Calu3 (cell line): ENCODE measurements at regions not wholly inside any gene's neighbourhood (a gene's known extent, or its start where the extent isn't known, plus 50 kb on each side); places are given as distances from the start of the nearest gene placed in this dataset.
"Not testable (repeated sequence)": the region's sequence is repeated elsewhere in the genome, so short reads cannot be mapped to it uniquely, and the experiment has no call there.

Experiments
- BruUV-seq: library from RNA; stranded (reverse); fragments of 400-500 nt; replicated peaks from 2 replicates; lab custom pipeline; 2021; lab: Mats Ljungman, UMichigan
- CTCF ChIA-PET: fragments of 300-600 bp; sonication (Branson Sonifier 250); formaldehyde crosslinking; loops from one replicate; lab custom pipeline; 2022; ENCODE audit warnings: antibody characterized with exemption; lab: Charles Lee
- DNase-seq: peaks from one replicate; pipeline ENCODE4 v3.0.0; 2022
- H3K27ac Mint-ChIP-seq: one replicate; pipeline ENCODE4 v1.8.0; 2022; ENCODE audit warnings: mixed read lengths; ENCODE audit not compliant: unreplicated experiment
- H3K27me3 Mint-ChIP-seq: one replicate; pipeline ENCODE4 v1.8.0; 2022; ENCODE audit warnings: mixed read lengths; ENCODE audit not compliant: unreplicated experiment
- H3K36me3 Mint-ChIP-seq: one replicate; pipeline ENCODE4 v1.8.0; 2022; ENCODE audit warnings: mild to moderate bottlenecking, moderate library complexity, mixed read lengths; ENCODE audit not compliant: insufficient read depth, unreplicated experiment
- H3K4me1 Mint-ChIP-seq: one replicate; pipeline ENCODE4 v1.8.0; 2022; ENCODE audit warnings: mild to moderate bottlenecking, low read depth, mixed read lengths; ENCODE audit not compliant: unreplicated experiment
- H3K4me3 Mint-ChIP-seq: one replicate; pipeline ENCODE4 v1.8.0; 2022; ENCODE audit warnings: mild to moderate bottlenecking, low read depth, moderate library complexity, mixed read lengths; ENCODE audit not compliant: unreplicated experiment
- H3K9me3 Mint-ChIP-seq: one replicate; pipeline ENCODE4 v1.8.0; 2022; ENCODE audit warnings: low read depth, mixed read lengths; ENCODE audit not compliant: unreplicated experiment
- intact Hi-C: fragments of 100-400 bp; cut with micrococcal nuclease; formaldehyde crosslinking; loops from one replicate; pipeline ENCODE4 v1.10.0; 2022; ENCODE audit not compliant: unreplicated experiment
- TF ChIP-seq, protein P1 (sequence below): fragments of 200-600 bp; IDR thresholded peaks from one replicate; pipeline ENCODE4 v1.8.0; 2022; ENCODE audit warnings: antibody characterized with exemption; ENCODE audit not compliant: unreplicated experiment

DNA sequence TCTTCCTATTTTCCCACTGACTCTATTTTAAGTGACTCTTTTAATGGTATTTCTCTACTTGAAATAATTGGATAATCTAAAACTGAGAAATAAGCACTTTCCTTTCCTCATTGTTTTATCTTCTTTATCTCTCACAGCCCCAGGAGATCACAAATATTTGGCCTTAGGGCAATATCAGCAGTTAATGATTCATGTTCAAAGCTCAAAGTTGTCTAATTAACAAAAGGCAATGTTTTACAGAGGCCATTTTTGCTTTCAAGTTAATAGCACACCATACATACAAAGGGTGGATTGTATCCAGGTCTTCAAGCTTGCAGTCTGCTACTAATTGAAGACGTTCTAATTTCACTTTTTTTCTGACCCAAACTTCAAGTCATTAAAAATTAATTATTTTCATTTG, 120.1 kb downstream of the LRRN1 start:
- DNase-seq = no peak
- no peaks in the 10 kb centered on the region for H3K36me3 Mint-ChIP-seq
- no TSS peak for BruUV-seq
- intact Hi-C loops = no loop called here
- H3K4me1 Mint-ChIP-seq = no peaks in the 10 kb centered on the region
- H3K9me3 Mint-ChIP-seq = peaks cover 5% of the 10 kb centered on the region
- no peak overlapping the region for H3K4me3 Mint-ChIP-seq
- no peaks in the 10 kb centered on the region for H3K27me3 Mint-ChIP-seq
- H3K27ac Mint-ChIP-seq = no peak overlapping the region
- TF ChIP-seq, protein P1, sequence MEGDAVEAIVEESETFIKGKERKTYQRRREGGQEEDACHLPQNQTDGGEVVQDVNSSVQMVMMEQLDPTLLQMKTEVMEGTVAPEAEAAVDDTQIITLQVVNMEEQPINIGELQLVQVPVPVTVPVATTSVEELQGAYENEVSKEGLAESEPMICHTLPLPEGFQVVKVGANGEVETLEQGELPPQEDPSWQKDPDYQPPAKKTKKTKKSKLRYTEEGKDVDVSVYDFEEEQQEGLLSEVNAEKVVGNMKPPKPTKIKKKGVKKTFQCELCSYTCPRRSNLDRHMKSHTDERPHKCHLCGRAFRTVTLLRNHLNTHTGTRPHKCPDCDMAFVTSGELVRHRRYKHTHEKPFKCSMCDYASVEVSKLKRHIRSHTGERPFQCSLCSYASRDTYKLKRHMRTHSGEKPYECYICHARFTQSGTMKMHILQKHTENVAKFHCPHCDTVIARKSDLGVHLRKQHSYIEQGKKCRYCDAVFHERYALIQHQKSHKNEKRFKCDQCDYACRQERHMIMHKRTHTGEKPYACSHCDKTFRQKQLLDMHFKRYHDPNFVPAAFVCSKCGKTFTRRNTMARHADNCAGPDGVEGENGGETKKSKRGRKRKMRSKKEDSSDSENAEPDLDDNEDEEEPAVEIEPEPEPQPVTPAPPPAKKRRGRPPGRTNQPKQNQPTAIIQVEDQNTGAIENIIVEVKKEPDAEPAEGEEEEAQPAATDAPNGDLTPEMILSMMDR = no peak
- CTCF ChIA-PET = no interaction called here

DNA sequence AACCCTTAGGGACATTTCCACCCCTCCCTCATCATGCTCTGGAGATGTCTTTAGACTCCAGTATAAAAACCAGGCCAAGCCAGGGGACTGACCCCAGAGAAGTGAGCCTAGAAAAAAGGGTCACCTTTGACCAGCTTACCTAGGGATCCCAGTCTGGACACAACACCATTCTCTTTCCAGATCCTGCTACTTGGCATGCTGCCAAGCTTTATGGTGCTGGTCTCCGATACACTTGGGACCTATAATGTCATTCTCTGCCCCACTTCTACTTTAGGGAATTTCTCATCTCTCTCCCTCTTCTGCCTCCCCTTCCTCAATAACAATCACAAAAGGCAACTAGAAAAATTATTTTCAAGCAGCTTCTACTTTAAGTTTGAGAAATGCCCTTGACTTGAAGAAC, 124.4 kb downstream of the LRRN1 start:
- H3K36me3 Mint-ChIP-seq = no peaks in the 10 kb centered on the region
- no peak overlapping the region for H3K4me3 Mint-ChIP-seq
- no peaks in the 10 kb centered on the region for H3K4me1 Mint-ChIP-seq
- intact Hi-C loops = no loop called here
- CTCF ChIA-PET = no interaction called here
- no TSS peak for BruUV-seq
- no peaks in the 10 kb centered on the region for H3K27me3 Mint-ChIP-seq
- DNase-seq = no peak
- H3K9me3 Mint-ChIP-seq = peaks cover 5% of the 10 kb centered on the region
- TF ChIP-seq, protein P1 = no peak
- H3K27ac Mint-ChIP-seq = no peak overlapping the region

DNA sequence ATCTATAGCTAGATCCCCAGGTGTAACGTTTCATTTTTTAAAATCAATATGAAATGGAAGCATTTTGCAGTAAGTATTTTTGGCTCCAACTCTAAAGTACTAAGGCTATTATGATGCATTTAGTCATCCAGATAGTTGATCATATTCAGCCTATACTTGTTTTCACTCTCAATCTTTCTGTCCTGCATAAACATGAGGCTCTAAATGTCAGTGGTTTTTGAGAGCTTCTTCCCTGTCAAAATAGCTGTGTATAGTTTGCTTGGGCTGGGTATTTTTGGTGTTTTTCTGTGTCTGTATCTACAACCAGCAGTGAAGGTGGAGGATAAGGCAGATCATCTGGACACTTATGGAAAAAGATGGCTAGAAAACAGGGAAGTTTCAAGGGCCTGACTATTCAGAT, 128.0 kb downstream of the LRRN1 start:
- CTCF ChIA-PET = no interaction called here
- no peak for DNase-seq
- peaks cover 5% of the 10 kb centered on the region for H3K9me3 Mint-ChIP-seq
- no peak overlapping the region for H3K4me3 Mint-ChIP-seq
- intact Hi-C loops = no loop called here
- no peak overlapping the region for H3K27ac Mint-ChIP-seq
- H3K27me3 Mint-ChIP-seq = no peaks in the 10 kb centered on the region
- H3K4me1 Mint-ChIP-seq = no peaks in the 10 kb centered on the region
- H3K36me3 Mint-ChIP-seq = no peaks in the 10 kb centered on the region
- TF ChIP-seq, protein P1 = no peak
- no TSS peak for BruUV-seq

DNA sequence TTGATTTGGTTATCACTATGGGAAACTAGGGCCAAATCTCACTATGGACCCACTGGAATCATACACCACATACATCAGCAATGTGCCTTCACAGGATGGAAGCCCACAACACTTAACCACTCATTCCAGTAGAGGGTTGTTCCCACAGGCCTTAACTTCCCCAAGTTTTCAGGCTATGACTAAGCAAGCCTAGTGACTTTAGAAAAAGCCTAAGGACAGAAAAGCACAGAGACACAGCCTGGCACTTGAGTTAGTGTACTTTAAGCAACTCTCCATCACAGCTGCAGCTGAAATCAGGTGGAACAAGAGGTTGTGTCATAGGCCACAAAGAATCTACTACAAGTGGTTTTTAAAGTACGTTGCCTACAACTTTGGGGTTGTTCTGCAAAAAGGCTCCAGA, 128.7 kb downstream of the LRRN1 start:
- BruUV-seq = no TSS peak
- Mint-ChIP-seq H3K36me3 (no peaks in the 10 kb centered on the region), H3K4me3 (no peak overlapping the region), H3K9me3 (peaks cover 3% of the 10 kb centered on the region), H3K27ac (no peak overlapping the region), H3K27me3 (no peaks in the 10 kb centered on the region), H3K4me1 (no peaks in the 10 kb centered on the region)
- TF ChIP-seq, protein P1 = no peak
- CTCF ChIA-PET = no interaction called here
- intact Hi-C loops = no loop called here
- no peak for DNase-seq

DNA sequence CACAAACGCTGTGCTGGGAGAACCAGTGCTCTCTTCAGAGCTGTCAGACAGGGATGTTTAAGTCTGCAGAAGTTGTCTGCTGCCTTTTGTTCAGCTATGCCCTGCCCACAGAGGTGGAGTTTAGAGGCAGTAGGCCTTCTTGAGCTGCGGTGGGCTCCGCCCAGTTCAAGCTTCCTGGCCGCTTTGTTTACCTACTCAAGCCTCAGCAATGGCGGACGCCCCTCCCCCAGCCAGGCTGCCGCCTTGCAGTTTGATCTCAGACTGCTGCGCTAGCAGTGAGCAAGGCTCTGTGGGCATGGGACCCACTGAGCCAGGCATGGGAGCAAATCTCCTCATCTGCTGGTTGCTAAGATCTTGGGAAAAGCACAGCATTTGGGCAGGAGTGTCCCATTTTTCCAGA, 142.1 kb downstream of the LRRN1 start:
- H3K4me3 Mint-ChIP-seq, CTCF ChIA-PET, H3K36me3 Mint-ChIP-seq, BruUV-seq, DNase-seq, H3K27me3 Mint-ChIP-seq, H3K27ac Mint-ChIP-seq, H3K4me1 Mint-ChIP-seq, intact Hi-C loops: not testable (repeated sequence)
- peaks cover 27% of the 10 kb centered on the region for H3K9me3 Mint-ChIP-seq
